ENCODE measurements at regions not wholly inside any gene's neighbourhood (a gene's known extent, or its start where the extent isn't known, plus 50 kb on each side); places are given as distances from the start of the nearest gene placed in this dataset.

DNA sequence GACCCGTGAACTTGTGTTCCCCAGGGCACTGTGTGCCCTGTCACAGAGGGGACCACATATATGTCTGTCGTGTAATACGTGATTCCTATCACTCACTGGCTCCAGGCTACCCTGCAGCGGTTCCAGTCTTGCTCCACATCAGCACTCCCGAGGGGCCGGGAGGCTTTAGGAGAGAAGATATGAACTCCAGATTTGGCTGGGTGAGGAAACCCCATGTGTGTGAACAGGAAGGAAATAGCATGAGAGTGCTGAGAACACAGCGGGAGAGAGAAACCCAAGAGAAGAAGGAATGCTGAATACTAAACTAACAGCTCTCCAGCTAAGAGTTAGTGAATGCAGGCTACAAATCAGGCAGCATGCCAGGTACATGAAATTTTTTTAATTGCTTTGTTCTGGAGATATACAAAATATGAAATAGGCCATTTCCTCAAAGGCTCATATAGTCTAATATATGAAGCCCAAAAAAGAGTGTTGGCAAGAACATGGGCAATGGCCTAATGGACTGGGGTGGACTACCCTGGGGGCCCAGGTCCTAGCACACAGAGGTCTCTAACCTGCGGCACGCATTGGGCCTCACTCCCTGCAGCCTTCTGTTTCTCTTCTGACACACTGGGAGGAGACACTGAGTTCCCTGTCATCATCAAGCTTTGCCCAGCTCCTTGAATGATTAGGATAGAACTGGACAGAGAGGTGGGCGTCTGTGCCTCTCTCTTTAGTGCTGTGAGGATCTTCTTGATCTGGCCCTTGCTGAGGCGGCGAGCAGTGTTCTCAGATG lies 372.8 kb upstream of the RAB6C start:
- H3K4me3 ChIP-seq (ENCODE audit: low read depth in 2 of 2, low read length in 1 of 2): no peak overlapping the region
- H3K27ac ChIP-seq (ENCODE audit: low read depth in 2 of 2, low read length in 1 of 2): no peak overlapping the region
- H4K20me1 ChIP-seq (ENCODE audit: insufficient read depth): no peaks in the 10 kb centered on the region
- ChIA-PET CTCF (no interaction called here), POLR2A (interaction anchor here (0.6 kb wide), 1 partner anchor 83 kb away, joined by 5 read pairs; no protein-coding TSS in a partner anchor)
- no peak overlapping the region for H3K9ac ChIP-seq
- peak; percentile 20 for DNase-seq
- no peaks in the 10 kb centered on the region for H3F3A ChIP-seq (replicated peaks; ENCODE audit: insufficient read depth)
- H2AFZ ChIP-seq (ENCODE audit: low read depth): no peak overlapping the region
- H3K9me2 ChIP-seq: no peaks in the 10 kb centered on the region
- peaks cover 0 to 2% of the 10 kb centered on the region in 2 experiments; a peak in 2 of 4 replicates for H3K4me1 ChIP-seq (ENCODE audit: control insufficient read depth in 1 of 2, insufficient read depth in 2 of 2, low read depth in 1 of 2, low read length in 1 of 2)
- H3K79me2 ChIP-seq (ENCODE audit: insufficient read depth): no peaks in the 10 kb centered on the region
- no peaks in the 10 kb centered on the region for H3K27me3 ChIP-seq (ENCODE audit: insufficient read depth)
- TF ChIP-seq NRF1 (IDR thresholded peaks at IDR 0.05; ENCODE audit: low read depth, low read length): no peak
- no peak for TF ChIP-seq RFX5 (IDR thresholded peaks at IDR 0.05; ENCODE audit: low read length)
- no peak for TF ChIP-seq SMC3 (IDR thresholded peaks at IDR 0.05; ENCODE audit: low read depth, low read length)
- no peak for TF ChIP-seq TEAD4 (IDR thresholded peaks at IDR 0.05; ENCODE audit: borderline replicate concordance, insufficient read depth)
- TF ChIP-seq RAD21 (IDR thresholded peaks at IDR 0.05; ENCODE audit: low read length): no peak
- TF ChIP-seq YY1 (IDR thresholded peaks at IDR 0.05; ENCODE audit: low read depth): no peak
- TF ChIP-seq MXI1 (IDR thresholded peaks at IDR 0.05; ENCODE audit: low read depth, low read length): no peak
- TF ChIP-seq TAF1 (IDR thresholded peaks at IDR 0.05; ENCODE audit: borderline replicate concordance, low read depth, low read length): no peak
- no peak for TF ChIP-seq MEF2A (IDR thresholded peaks at IDR 0.05; ENCODE audit: borderline replicate concordance, low read depth)
- TF ChIP-seq ELF1 (IDR thresholded peaks at IDR 0.05): no peak
- TF ChIP-seq, protein P1, sequence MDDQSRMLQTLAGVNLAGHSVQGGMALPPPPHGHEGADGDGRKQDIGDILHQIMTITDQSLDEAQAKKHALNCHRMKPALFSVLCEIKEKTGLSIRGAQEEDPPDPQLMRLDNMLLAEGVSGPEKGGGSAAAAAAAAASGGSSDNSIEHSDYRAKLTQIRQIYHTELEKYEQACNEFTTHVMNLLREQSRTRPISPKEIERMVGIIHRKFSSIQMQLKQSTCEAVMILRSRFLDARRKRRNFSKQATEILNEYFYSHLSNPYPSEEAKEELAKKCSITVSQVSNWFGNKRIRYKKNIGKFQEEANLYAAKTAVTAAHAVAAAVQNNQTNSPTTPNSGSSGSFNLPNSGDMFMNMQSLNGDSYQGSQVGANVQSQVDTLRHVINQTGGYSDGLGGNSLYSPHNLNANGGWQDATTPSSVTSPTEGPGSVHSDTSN (IDR thresholded peaks at IDR 0.05): no peak
- no peak for TF ChIP-seq FOSL2 (IDR thresholded peaks at IDR 0.05; ENCODE audit: borderline replicate concordance, low read depth)
- no peak for TF ChIP-seq GATA2 (CRISPR knock-in tag; IDR thresholded peaks at IDR 0.05)
- no peak for TF ChIP-seq NFIC (IDR thresholded peaks at IDR 0.05; ENCODE audit: borderline replicate concordance)
- TF ChIP-seq TCF12 (IDR thresholded peaks at IDR 0.05): no peak
- no peak for TF ChIP-seq EP300 (IDR thresholded peaks at IDR 0.05; ENCODE audit: borderline replicate concordance in 1 of 2, low read depth in 1 of 2, low read length in 1 of 2)
- no peak for TF ChIP-seq FOXJ3 (CRISPR knock-in tag; IDR thresholded peaks at IDR 0.05)
- no peak for TF ChIP-seq JUND (IDR thresholded peaks at IDR 0.05)
- no peak for TF ChIP-seq RXRA (IDR thresholded peaks at IDR 0.05; ENCODE audit: borderline replicate concordance, low read depth)
- no peaks in the 10 kb centered on the region for H3K9me3 ChIP-seq
- 20% methylated on average over 12 of the region's 12 CpGs for WGBS (ENCODE audit: low lambda C conversion rate)
- H3K4me2 ChIP-seq: no peak overlapping the region
- no peaks in the 10 kb centered on the region for H3K36me3 ChIP-seq (replicated peaks in 1 of 2; ENCODE audit: control insufficient read depth in 1 of 2, insufficient read depth in 2 of 2, low read length in 1 of 2)

DNA sequence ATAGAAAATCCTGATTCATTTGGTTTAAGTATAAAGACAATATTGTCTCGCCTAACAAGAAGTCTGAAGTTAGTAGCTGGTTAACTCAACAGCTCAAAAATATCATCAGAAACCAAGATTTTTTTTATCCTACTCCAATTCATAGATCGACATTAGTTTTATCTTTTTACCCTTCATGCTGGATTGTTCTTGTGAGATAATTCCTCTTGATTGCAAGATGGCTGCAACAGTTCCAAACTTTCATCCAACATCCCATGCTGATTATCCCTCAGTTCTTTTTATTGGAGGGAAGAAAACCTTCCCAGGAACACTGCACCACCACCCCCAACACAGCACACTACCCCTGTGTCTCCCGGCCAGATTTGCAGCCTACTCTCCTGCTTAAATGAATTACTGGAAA lies 370.2 kb upstream of the RAB6C start:
- Histone ChIP-seq H3K9ac (no peak overlapping the region), H3K4me1 (ENCODE audit: control insufficient read depth in 1 of 2, insufficient read depth in 2 of 2, low read depth in 1 of 2, low read length in 1 of 2) (peaks cover 0 to 2% of the 10 kb centered on the region in 2 experiments; a peak in 2 of 4 replicates), H4K20me1 (ENCODE audit: insufficient read depth) (no peaks in the 10 kb centered on the region), H3K27me3 (ENCODE audit: insufficient read depth) (no peaks in the 10 kb centered on the region), H3K9me2 (no peaks in the 10 kb centered on the region), H3K4me2 (no peak overlapping the region), H3K4me3 (ENCODE audit: low read depth in 2 of 2, low read length in 1 of 2) (no peak overlapping the region), H3F3A (replicated peaks; ENCODE audit: insufficient read depth) (no peaks in the 10 kb centered on the region), H2AFZ (ENCODE audit: low read depth) (no peak overlapping the region), H3K27ac (ENCODE audit: low read depth in 2 of 2, low read length in 1 of 2) (no peak overlapping the region), H3K79me2 (ENCODE audit: insufficient read depth) (no peaks in the 10 kb centered on the region), H3K36me3 (replicated peaks in 1 of 2; ENCODE audit: control insufficient read depth in 1 of 2, insufficient read depth in 2 of 2, low read length in 1 of 2) (no peaks in the 10 kb centered on the region), H3K9me3 (no peaks in the 10 kb centered on the region)
- POLR2A ChIA-PET: no interaction called here
- 13% methylated on average over 3 of the region's 3 CpGs for WGBS (ENCODE audit: low lambda C conversion rate)
- CTCF ChIA-PET: no interaction called here
- TF ChIP-seq, protein P2, sequence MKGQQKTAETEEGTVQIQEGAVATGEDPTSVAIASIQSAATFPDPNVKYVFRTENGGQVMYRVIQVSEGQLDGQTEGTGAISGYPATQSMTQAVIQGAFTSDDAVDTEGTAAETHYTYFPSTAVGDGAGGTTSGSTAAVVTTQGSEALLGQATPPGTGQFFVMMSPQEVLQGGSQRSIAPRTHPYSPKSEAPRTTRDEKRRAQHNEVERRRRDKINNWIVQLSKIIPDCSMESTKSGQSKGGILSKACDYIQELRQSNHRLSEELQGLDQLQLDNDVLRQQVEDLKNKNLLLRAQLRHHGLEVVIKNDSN (IDR thresholded peaks at IDR 0.05; ENCODE audit: borderline replicate concordance, low read depth): no peak
- TF ChIP-seq MXI1 (IDR thresholded peaks at IDR 0.05; ENCODE audit: low read depth, low read length): no peak
- TF ChIP-seq, protein P1 (IDR thresholded peaks at IDR 0.05): no peak
- TF ChIP-seq SIN3A (IDR thresholded peaks at IDR 0.05; ENCODE audit: borderline replicate concordance, low read depth, low read length): no peak
- no peak for DNase-seq

Measured in SK-N-SH (cell line).